HG03558 (cell line): ENCODE measurements at regions not wholly inside any gene's neighbourhood (a gene's known extent, or its start where the extent isn't known, plus 50 kb on each side); places are given as distances from the start of the nearest gene placed in this dataset.
"Not testable (repeated sequence)": the region's sequence is repeated elsewhere in the genome, so short reads cannot be mapped to it uniquely, and the experiment has no call there.

Source experiments
- ATAC-seq: cut with Tn5 transposase; IDR thresholded peaks from one replicate; pipeline ENCODE4 v1.9.1; 2021; ENCODE audit warnings: moderate number of reproducible peaks; ENCODE audit not compliant: unreplicated experiment; ENCODE audit errors: extremely low read depth

GRCh38 chr21:33974513-33975468 lies 59.2 kb upstream of the ATP5PO start:
- no peak for ATAC-seq

GRCh38 chr21:33973268-33973667 lies 57.7 kb upstream of the ATP5PO start:
- no peak for ATAC-seq

- no peak for ATAC-seq
Observed at GRCh38 chr21:33972539-33972938, 56.9 kb upstream of the ATP5PO start.

- no peak for ATAC-seq
Observed at GRCh38 chr21:33971492-33972013, 55.9 kb upstream of the ATP5PO start.

- ATAC-seq = no peak
Observed at GRCh38 chr21:33969581-33969980, 54.0 kb upstream of the ATP5PO start.

- no peak for ATAC-seq
Observed at GRCh38 chr21:33968995-33969348, 53.4 kb upstream of the ATP5PO start.

GRCh38 chr21:33968080-33968994 lies 52.7 kb upstream of the ATP5PO start:
- ATAC-seq = no peak

- ATAC-seq = no peak
Observed at GRCh38 chr21:33967086-33967571, 51.5 kb upstream of the ATP5PO start.

GRCh38 chr21:33966324-33966949 lies 50.8 kb upstream of the ATP5PO start:
- ATAC-seq = no peak

GRCh38 chr21:33965662-33966061 lies 50.1 kb upstream of the ATP5PO start:
- ATAC-seq = not testable (repeated sequence)
